Iris pigment epithelial cell (primary cell): ENCODE measurements at regions not wholly inside any gene's neighbourhood (a gene's known extent, or its start where the extent isn't known, plus 50 kb on each side); places are given as distances from the start of the nearest gene placed in this dataset.
A peak's percentile ranks its signal among the peaks of the same experiment; 100 is the strongest.
"Not testable (repeated sequence)": the region's sequence is repeated elsewhere in the genome, so short reads cannot be mapped to it uniquely, and the experiment has no call there.

ENCODE experiments used
- DNase-seq: peaks from one replicate; pipeline ENCODE4 v3.0.0-alpha.2; 2011; ENCODE audit warnings: low read depth

DNA sequence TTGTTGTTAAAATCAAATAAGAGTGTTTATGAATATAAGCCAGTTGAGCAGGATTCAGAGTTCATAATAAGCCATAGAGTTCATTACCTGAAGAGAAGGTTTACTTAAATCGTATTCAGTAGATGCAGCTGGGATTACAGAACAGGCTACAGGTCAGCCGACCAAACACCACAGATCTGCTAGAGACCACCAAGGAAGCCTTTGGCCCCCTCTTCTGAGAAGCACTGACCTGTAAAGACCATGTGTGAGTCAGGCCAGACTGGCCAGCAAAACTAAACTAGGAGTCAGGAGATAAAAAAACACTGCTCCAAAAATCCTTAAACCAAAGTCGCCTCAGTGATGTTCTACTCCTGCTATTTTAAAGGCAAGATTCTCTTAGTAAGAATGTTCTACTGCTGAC is 1125.5 kb downstream of the FAT4 start:
- DNase-seq = no peak

DNA sequence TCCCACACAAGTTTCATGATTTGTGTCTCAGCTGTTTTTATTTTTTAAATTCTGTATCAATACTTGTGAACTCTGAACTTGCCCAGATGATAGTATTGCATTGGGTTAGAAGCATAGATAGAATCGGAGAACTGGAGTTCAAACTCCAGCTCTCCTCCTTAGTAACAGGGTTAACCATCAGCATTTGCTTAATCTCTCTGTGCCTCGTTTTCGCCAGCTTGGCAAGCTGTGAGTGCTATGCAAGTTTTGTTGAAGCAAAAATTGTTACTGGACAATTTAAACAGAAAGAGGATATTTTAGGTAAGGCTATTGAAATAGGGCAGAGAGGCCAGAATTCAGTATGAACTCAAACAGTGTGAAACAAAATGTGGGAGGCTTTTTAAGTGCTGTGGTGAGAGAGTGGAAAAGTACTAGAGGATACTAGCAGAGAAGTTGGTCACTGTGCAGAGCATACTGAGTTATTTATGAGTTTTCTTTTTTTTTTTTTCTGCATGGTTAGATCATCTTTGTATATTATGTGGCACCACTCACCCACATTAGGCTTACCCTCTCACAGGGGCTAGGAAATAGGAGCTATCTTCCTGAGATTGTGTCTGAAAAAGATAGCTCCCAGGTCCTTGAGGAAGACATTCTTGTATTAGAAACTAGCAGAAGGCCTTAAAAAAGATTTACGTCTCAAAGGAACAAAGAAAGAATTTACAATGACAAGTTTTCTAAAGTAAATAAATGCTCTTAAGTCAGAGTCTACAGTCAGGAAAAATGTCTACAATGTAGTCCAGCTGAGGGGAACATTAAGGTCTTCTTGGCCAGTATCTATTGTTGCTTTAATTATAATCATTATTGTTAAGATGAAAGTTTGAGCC is 1126.6 kb downstream of the FAT4 start:
- no peak for DNase-seq

DNA sequence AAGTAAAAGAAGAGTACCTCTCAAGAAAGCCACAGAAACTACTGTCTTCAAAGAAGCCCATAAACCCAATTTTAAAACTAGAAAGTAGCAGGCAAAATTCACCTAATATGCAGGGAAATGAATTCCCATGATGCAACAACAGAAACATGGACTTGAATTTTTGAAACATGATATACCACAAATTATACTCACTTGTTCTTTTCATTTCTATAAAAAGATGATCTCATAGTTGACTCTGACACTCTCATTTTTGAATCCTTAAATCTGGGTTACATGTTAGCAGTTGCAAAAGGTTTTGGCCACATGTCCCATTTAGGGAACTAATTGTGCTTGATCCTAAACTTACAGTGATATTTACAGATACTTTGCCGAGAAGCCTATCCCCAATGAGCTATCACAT is 1130.8 kb downstream of the FAT4 start:
- DNase-seq = peak; percentile 7

DNA sequence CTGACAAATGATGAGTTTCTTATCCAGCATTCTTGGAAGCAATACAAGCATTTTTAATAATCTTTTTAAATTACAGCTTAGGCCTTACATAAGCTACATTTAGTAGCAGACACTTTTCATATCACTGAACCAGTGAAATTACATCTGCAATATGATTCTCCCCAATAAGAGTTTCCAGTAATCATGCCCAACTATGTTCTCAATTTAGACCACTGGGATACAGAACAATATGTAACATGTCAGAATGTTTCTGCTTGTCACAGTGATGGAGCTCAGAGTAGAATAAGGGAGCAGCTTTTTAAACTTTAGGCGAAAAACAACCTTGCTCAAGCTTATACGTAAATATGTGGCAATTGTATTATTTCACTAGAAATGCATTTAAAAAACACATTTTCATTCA is 1132.2 kb downstream of the FAT4 start:
- DNase-seq = no peak

DNA sequence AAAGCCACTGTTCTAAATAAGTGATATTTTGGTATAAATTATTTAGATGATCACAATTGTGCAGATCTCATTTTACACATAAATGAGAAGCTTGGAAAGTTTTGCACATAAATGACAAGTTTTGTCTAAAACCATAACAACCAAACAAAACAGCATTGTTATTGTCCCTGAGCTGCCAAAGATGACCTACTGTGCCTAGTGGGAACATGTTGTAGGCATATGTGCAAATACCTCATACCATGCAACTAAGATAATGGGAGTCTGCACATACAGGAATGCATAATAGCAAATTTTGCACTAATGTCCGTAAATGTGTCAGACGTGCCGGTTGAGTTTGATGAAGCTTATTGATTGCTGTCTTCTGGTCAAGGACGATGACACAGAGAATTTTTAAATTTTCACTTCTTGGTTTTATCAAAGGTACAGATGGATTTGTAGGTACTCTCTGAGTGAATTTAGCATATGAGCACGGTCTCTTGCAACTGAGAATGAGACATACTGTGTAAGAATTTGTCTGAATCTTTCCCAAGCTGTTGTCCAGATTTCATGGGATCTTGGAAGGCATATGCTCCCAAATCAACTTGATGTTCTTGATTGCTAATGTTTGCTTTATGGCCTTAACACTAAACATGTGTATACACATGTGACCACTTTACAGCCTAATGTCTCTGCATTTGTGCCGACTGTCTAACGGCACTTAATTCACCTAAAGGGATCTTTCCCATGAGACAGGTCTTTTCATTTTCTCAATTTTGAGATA is 1133.5 kb downstream of the FAT4 start:
- DNase-seq = no peak

DNA sequence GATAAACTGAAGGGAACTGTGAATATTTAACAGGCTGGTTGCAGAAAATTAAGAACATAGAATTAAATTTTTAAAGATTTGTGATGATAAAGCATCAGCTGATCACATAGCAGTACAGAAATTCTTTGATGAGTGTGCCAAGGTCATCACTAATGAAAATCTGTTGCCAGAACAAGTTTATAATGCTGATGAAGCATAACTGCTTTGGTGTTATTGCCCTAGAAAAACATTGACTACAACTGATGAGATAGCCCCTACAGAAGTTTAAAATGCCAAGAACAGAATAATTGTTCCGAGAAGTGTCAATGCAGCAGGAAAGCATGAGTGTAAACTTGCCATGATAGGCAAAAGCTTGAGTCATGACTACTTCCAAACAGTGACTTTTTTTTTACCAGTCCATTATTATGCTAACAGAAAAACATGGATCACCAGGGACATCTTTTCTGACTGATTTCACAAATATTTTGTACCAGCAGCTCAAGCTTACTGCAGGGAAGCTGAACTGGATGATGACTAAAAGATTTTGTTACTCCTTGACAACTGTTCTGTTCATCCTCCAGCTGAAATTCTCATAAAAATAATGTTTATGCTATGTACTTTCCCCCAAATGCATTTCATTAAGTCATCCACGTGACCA is 1136.6 kb downstream of the FAT4 start:
- peak; percentile 3 for DNase-seq

DNA sequence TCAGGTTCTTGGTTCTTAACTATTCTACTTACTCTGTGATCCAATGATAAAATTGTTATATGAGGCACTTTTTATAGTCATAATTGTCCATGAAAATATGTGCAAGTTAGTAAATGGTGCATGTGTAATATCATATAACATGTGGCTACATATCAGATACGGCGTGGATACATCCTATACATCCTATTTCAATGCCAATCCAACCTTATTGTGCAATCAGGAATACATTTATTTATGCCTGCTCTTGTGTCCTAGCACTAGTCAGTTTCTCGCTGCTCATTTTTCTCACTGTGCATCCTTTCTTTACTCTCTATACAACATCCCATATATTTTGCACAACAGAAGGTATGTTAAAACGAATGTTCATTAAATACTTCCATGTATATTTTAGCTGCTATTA is 1141.1 kb downstream of the FAT4 start:
- no peak for DNase-seq

DNA sequence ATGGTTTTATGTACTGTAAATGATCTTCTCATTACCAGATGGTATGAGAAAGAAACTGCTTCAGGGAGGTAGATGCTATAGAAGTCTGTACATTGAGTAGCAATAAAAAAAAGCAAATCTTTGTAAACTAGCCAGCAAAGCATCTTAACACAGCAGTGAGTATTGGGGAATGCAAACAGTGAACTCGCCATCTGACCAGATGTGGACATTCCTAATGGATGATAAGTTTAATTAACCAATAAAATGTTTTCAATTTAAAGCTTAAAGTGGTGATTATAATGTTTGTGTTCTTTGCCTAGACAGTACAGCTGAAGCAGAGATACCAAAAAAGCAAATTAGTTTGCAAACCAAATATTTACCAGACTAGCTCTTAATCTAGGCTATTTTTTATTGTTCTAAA is 1144.2 kb downstream of the FAT4 start:
- no peak for DNase-seq

DNA sequence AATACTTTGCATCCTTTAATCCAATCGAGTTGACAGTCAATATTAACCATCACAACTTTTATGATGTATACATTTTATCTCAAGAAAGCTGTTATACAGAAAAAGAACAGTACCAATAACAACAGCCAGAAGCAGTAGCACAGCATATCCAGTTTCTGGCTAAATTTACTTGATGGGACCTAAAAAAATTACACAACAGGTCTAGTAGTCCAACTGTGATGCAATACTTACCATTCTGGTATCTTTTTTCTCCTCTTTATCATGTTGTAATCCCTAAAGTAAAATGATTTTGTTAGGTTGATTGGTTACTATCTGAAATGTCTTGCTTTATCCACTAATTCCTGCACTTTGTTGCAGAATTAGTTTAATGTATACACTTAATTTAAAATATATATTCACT is 1150.6 kb downstream of the FAT4 start:
- DNase-seq = peak; percentile 32

DNA sequence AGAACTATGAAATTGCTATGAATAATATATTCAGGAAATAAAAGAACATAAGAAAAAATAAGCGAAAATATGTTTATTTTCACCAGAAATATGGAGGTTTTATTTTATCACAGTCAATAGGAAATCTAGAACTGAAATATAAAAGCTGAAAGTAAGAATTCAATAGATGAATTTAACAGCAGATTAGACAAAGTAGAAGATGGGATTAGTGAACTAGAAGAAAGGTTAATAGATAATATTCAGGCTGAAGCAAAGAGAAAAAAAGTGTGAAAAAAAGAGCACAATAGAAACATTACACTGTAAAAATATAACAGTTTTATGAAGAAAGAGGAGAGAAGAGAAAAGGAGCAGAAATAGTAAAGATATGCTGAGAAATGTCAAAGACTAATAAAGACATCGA is 1152.1 kb downstream of the FAT4 start:
- no peak for DNase-seq

DNA sequence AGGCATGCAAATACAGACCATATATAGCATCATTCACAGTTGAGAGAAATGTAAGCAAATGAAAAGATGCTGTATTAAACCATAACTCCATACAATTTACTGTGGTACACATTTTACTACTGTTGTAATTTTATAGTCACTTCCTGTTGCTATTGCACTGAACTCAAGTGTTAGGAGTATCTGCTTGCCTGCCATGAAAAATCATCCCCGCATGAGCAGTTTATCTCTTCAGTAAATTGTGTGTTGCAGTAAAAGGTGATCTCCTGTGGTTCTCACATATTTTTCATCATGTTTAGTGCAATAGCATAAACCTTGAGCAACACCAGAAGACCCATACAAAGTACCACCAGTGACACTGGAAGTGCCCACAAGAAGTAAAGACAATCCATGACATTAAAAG is 1153.4 kb downstream of the FAT4 start:
- no peak for DNase-seq

DNA sequence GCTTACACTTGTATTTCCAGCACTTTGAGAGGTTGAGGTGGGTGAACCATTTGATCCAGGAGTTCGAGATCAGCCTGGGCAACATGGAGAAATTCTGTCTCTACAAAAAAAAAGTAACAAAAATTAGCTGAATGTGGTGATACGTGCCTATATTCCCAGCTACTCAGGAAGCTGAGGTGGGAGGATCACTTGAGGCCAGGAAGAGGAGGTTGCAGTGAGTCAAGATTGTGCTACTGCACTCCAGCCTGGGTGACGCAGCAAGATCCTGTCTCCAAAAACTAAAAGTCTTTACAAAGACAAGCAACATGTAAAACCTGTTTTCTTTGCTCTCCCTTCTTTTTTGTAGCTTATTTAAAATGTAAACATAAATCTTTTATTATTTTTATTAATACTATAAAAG is 1156.1 kb downstream of the FAT4 start:
- peak; percentile 70 for DNase-seq

DNA sequence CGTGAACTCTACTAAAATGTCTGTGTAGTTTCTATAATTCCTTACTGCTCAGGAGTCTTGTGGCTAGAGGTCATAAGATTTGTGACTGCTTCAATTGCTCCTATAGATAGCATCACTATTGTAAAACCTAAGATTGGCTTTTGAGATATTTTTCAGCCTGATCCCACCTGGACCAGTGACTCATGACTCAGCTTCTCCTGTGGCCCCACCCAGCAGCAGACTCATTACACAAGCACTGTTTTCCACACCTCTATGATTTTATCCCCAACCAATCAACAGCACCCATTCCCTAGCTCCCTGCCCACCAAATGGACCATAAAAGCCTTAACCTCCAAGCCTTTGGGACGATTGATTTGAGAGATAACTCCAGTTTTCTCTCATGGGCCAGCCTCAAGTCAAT is 1157.0 kb upstream of the INTU start:
- no peak for DNase-seq

DNA sequence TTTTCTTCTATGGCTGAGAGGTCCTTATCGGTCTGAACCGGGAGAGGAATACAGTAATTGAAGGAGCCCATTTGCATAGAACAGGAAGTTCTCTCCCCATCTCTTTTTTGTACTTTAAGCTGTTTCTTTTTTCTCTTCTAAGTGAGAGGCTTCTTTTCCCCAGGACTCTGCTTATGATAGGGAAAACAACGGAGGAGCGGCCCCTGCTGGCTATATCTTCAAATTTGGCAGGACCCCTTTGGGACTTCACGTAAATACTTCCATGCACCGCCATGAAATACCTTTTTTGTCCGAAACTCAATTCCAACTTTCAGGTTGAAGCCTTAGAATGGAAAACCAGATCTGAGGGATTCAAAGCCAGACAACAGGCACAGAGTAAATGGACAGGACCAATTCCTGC is 1153.0 kb upstream of the INTU start:
- no peak for DNase-seq

DNA sequence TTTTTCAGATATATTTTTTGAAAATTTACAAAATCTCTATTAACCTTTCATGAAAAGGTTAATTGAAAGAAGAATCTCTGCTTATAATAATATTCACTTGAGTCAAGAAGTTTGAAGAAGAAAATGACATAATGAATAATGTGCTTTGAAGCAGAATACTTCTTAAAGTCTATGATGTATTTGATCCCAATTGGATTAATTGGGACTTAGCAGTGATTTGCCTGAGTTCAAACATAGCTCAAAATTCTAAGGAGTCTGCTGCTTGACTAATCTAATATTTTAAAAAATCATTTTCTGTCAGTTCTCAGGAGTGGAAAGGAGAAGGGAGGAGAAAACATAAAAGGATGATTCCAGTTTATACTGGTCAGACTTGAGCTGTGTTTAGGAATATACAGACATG is 1150.4 kb upstream of the INTU start:
- no peak for DNase-seq

DNA sequence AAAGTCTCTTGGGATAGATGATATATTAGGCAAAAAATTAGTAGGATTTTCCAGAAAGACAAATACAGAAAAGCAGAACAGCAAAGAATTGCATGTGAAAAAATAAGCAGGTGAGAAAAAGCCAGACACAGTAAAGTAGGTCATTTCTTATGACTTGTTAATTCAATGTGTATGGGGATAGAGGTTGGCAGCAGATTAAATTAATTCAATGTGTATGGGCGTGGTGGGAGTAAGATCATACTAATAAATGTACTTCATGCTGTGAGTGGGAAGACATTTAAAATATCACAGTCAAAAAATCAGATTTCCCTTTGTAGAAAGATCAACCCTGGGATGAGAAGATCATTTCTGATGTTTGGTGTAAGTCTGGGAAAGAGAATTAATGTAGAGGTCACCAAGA is 1146.4 kb upstream of the INTU start:
- DNase-seq = no peak

DNA sequence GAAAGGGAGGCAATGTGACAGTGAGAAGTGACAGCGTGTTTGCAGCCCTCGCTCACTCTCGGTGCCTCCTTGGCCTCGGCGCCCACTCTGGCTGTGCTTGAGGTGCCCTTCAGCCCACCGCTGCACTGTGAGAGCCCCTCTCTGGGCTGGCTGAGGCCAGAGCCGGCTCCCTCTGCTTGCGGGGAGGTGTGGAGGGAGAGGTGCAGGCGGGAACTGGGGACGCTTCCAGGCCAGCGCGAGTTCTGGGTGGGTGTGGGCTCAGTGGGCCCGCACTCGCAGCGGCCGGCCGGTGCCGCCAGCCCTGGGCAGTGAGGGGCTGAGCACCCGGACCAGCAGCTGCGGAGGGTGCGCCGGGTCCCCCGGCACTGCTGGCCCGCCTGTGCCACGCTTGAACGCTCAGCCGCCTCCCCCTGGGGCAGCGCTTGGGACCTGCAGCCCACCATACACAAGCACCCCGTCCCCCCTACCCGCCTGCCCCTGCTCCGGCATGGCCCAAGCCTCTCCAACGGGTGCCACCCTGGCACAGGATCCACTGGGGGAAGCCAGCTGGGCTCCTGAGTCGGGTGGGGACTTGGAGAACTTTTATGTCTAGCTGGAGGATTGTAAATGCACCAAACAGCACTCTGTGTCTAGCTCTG is 1142.8 kb upstream of the INTU start:
- DNase-seq = no peak

DNA sequence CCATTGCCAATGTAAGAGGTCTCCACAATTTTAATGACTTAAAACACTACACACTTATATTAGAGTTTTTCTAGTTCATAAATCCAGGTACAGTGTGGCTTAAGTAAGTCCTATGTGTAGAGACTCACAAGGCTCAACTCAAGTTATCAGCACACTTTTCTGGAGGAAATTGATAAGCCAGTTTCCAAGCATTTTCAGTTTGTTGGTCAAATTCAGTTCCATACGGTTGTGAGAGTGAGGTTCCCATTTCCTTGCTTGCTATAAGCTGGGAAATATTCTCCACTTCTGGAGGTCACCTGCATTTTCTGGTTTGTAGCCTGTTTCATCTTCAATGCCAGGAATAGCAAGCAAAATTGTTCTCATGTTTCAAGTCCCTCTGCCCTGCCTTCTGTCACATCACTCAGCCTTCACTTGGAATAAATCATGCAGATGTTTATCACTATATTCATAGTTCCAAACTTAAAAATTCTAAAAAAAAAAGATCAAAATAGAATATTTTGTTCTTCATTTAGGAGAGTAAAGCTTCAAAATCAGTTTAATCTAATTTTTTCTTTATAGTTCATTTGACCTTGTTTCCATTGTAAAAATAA is 1137.5 kb upstream of the INTU start:
- DNase-seq = no peak

DNA sequence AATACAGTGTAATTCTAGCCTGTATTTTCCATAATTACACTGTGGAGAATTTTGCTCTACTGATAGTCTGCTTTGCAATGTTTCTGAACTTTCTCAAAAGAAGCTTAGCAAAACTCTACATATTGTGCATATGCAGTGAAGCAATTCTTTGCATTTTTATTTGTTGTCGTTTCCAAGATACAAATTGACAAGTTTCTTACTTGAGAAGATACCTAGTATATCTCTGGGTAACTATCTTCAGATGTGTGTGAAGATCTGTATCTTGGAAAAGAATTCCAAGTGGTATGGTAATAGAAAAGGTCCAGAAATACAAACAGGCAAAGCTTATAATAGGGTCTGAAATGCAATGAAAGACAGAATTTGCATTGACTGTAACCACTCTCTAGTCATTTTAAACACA is 1119.8 kb upstream of the INTU start:
- no peak for DNase-seq

DNA sequence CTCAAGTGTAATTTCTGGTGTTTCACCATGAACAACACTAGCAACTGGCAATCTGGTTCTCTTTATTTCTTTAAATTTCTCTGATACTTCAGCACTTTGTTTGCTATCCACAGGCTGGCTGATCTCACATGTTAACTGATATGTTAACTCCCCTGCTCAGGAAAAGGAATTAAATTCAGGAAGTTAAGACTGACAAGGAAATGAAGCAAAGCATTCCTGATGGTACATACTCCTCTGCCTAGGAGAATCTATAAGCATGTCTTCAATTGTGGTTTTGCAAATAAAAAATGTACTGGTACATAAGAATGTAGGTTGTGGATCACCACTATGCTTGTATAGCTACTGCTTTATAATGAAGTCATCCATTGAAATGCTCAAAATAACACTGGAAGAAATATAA is 1119.2 kb upstream of the INTU start:
- DNase-seq = peak; percentile 1

DNA sequence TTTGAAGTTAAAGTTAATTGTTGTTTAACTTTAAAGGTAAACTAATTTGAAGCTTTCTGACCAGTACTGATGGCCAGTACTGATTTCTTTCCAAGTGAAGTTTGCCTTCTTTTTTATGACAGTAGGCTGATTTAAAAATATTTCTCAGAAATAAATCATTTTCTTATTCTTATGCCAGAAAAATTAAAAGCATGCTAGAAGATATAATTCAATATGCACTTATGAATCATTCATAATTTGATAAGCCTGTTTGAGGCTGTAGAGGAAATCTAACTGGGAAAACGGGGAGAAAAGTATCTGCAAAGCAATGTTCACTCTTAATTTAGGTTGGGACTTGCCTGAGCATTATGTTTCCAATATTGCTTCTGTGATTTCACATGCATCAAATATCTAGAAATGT is 1112.0 kb upstream of the INTU start:
- DNase-seq = no peak

DNA sequence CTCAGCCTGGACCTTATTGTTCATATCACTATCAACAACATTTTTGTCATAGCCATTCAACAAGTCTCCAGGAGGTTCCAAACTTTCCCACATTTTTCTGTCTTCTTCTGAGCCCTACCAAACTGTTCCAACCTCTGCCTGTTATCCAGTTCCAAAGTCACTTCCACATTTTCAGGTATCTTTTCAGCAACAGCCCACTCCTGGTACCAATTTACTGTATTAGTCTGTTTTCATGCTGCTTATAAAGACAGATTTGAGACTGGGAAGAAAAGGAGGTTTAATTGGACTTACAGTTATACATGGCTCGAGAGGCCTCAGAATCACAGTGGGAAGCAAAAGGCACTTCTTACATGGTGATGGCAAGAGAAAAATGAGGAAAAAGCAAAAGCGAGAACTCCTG is 1107.4 kb upstream of the INTU start:
- DNase-seq = not testable (repeated sequence)
